Esophagus squamous epithelium (tissue), 5 donors: ENCODE measurements at regions not wholly inside any gene's neighbourhood (a gene's known extent, or its start where the extent isn't known, plus 50 kb on each side); places are given as distances from the start of the nearest gene placed in this dataset.
"Not testable (repeated sequence)": the region's sequence is repeated elsewhere in the genome, so short reads cannot be mapped to it uniquely, and the experiment has no call there.

Source experiments
- DNase-seq: peaks from one replicate; lab custom pipeline; 2025; lab: John Stamatoyannopoulos, UW
- H3K27ac ChIP-seq, 4 donors: fragments of 200-600 bp; sonication (generic); one replicate each; pipeline ENCODE4 v1.5.1; 2016 to 2019; ENCODE audit warnings: mild to moderate bottlenecking in 1 of 4
- H3K27me3 ChIP-seq, 4 donors: fragments of 200-600 bp; sonication (generic); 1 replicate in 3 of 4; 2 replicates in 1 of 4; pipeline versions ENCODE4 v1.5.1 to v1.6.0; 2017 to 2021; ENCODE audit warnings: antibody characterized with exemption in 1 of 4
- H3K36me3 ChIP-seq, 3 donors: fragments of 200-600 bp; sonication (generic); one replicate each; pipeline ENCODE4 v1.5.1; 2016 to 2019
- H3K4me1 ChIP-seq, 3 donors: fragments of 200-600 bp; sonication (generic); one replicate each; pipeline ENCODE4 v1.5.1; 2017 to 2019
- H3K4me3 ChIP-seq, 4 donors: fragments of 200-600 bp; sonication (generic); 1 replicate in 3 of 4; 2 replicates in 1 of 4; pipeline ENCODE4 v1.5.1; 2016 to 2019; ENCODE audit warnings: mild to moderate bottlenecking in 2 of 4, moderate library complexity in 1 of 4
- H3K9me3 ChIP-seq, 3 donors: fragments of 200-600 bp; sonication (generic); one replicate each; pipeline ENCODE4 v1.5.1; 2016 to 2019
- POLR2A ChIP-seq, 4 donors: fragments of 450-650 bp; IDR thresholded peaks; one replicate each; pipeline ENCODE4 v1.6.1; 2017; ENCODE audit warnings: antibody characterized with exemption in 4 of 4, mild to moderate bottlenecking in 4 of 4, moderate library complexity in 3 of 4
- WGBS, 2 donors: methylation state at CpG; one replicate each; pipeline ENCODE4 v1.1.5; 2018; 5-methylcytosine and 5-hydroxymethylcytosine counted together
- intact Hi-C: fragments of 100-400 bp; cut with DNase I; formaldehyde crosslinking; loops from one replicate; pipeline ENCODE4 v1.15.0; 2022
- TF ChIP-seq, protein P1 (sequence below), 6 experiments: fragments of 450-650 bp in 4 of 6; fragments of 200-600 bp in 2 of 6; sonication (generic) in 2 of 6; IDR thresholded peaks; one replicate each; pipeline ENCODE4 v1.5.1; 2016 to 2019; ENCODE audit warnings: antibody characterized with exemption in 6 of 6, mild to moderate bottlenecking in 4 of 6, moderate library complexity in 4 of 6
- donor health status: DM: yes; HTN: yes; CAD: no.

DNA sequence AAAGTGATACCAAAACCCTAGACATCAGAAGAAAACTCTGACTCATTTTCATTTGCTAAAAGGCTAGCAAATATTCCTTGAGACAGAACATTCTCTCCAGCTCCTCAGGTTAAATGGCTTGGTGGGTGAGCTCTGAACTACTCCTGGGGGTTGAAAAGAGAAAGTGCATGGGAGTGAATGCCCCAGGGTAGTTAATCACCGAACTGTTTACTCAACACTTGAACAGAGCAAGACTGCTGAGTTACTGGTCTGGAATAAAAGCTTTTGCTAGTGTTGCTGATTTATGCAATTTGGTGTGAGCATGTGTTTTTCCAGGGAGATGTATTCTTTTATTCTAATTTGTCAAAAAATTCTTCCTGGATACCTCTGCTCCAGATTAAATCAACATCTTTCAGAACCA, 88.3 kb upstream of the PRDM9 start:
- WGBS, 2 donors: 10 to 38% methylated on average over 1 of the region's 1 CpG

DNA sequence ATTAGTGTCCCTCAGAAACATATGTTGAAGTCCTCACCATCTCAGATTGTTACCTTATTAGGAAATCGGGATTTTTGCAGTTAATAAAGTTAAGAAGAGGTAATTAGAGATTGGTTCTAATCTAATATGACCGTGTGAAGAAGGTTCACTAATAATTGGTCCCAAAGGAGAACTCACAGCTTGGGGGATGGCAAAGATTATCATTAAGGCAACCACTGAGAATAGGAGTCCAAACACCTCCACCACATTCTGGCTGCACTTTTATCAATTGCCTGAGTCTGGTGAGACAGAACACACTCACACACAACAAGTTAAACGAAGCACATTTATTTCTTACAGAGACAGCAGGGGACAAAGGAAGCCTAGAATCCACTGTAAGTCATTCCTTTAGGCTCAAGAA, 94.9 kb upstream of the PRDM9 start:
- H3K4me1 ChIP-seq: no peaks in the 10 kb centered on the region
- intact Hi-C loops: no loop called here
- TF ChIP-seq, protein P1, sequence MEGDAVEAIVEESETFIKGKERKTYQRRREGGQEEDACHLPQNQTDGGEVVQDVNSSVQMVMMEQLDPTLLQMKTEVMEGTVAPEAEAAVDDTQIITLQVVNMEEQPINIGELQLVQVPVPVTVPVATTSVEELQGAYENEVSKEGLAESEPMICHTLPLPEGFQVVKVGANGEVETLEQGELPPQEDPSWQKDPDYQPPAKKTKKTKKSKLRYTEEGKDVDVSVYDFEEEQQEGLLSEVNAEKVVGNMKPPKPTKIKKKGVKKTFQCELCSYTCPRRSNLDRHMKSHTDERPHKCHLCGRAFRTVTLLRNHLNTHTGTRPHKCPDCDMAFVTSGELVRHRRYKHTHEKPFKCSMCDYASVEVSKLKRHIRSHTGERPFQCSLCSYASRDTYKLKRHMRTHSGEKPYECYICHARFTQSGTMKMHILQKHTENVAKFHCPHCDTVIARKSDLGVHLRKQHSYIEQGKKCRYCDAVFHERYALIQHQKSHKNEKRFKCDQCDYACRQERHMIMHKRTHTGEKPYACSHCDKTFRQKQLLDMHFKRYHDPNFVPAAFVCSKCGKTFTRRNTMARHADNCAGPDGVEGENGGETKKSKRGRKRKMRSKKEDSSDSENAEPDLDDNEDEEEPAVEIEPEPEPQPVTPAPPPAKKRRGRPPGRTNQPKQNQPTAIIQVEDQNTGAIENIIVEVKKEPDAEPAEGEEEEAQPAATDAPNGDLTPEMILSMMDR (IDR thresholded peaks at IDR 0.05): no peak
- TF ChIP-seq POLR2A (IDR thresholded peaks at IDR 0.05): no peak
- no peak overlapping the region for H3K27ac ChIP-seq
- no peaks in the 10 kb centered on the region for H3K27me3 ChIP-seq
- no peaks in the 10 kb centered on the region for H3K36me3 ChIP-seq
- WGBS, 2 donors: 48 to 51% methylated on average over 3 of the region's 3 CpGs
- H3K4me3 ChIP-seq: no peak overlapping the region
- no peak for DNase-seq
- H3K9me3 ChIP-seq: no peaks in the 10 kb centered on the region

More for the DNA sequence above, 88.3 kb upstream of the PRDM9 start:
- no peaks in the 10 kb centered on the region for H3K4me1 ChIP-seq
- no peaks in the 10 kb centered on the region for H3K9me3 ChIP-seq
- no peak overlapping the region for H3K4me3 ChIP-seq
- no peaks in the 10 kb centered on the region for H3K36me3 ChIP-seq
- DNase-seq: no peak
- intact Hi-C loops: no loop called here
- no peak overlapping the region for H3K27ac ChIP-seq
- TF ChIP-seq, protein P1 (IDR thresholded peaks at IDR 0.05): no peak
- TF ChIP-seq POLR2A (IDR thresholded peaks at IDR 0.05): no peak
- H3K27me3 ChIP-seq: no peaks in the 10 kb centered on the region

DNA sequence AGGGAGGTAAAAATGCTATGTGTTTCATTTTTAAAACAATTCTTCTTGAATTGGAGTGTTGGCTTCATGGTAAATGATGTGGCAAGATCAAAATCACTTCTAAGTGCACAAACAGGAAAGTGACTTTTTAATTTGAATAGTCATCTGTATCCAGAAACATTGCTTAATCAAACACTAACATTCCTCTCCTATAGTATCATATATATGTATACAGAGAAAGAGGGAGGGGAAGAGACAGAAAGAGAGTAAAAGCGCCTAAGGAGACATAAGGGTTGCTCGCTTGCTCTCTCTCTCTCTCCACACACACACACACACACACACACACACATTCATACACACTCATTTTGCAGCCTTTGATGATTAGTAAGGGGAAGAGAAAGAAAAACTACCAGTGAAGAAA, 95.4 kb upstream of the PRDM9 start:
- Histone ChIP-seq H3K27ac (no peak overlapping the region), H3K9me3 (no peaks in the 10 kb centered on the region), H3K4me1 (no peaks in the 10 kb centered on the region), H3K36me3 (no peaks in the 10 kb centered on the region), H3K27me3 (no peaks in the 10 kb centered on the region), H3K4me3 (no peak overlapping the region)
- intact Hi-C loops: no loop called here
- TF ChIP-seq, protein P1 (IDR thresholded peaks at IDR 0.05): no peak
- TF ChIP-seq POLR2A (IDR thresholded peaks at IDR 0.05): no peak
- no peak for DNase-seq
- WGBS, 2 donors: 37 to 58% methylated on average over 2 of the region's 2 CpGs

DNA sequence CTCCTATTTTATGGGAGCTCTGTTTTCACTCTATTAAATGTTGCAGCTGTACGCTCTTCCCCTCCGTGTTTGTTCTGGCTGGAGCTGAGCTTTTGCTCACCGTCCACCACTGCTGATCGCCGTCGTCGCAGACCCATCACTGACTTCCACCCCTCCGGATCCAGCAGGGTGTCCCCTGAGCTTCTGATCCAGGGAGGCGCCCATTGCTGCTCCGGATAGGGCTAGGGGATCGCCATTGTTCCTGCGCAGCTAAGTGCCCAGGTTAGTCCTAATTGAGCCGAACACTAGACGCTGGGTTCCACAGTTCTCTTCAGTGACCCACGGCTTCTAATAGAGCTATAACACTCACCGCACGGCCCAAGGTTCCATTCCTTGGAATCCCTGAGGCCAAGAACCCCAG, 96.2 kb upstream of the PRDM9 start:
- no peaks in the 10 kb centered on the region for H3K4me1 ChIP-seq
- intact Hi-C loops: no loop called here

DNA sequence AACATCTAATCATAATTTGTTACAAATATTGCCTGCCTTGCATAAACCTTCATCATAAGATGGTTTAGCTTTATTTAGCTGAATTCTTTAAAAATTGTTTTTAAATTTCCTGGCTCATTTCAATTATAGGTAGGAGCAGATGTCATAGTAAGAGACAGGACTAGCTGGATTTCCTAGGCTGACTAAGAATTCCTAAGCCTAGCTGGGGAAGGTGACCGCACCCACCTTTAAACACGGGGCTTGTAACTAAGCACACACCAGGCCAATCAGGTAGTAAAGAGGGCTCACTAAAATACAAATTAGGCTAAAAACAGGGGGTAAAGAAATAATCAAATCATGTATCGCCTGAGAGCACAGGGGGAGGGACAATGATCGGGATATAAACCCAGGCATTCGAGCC, 96.6 kb upstream of the PRDM9 start:
- DNase-seq, H3K9me3 ChIP-seq, H3K27ac ChIP-seq, H3K36me3 ChIP-seq, H3K4me1 ChIP-seq, H3K27me3 ChIP-seq, intact Hi-C loops, H3K4me3 ChIP-seq: not testable (repeated sequence)
- WGBS, 2 donors: 64 to 71% methylated on average over 5 of the region's 5 CpGs

More for the DNA sequence above, 96.2 kb upstream of the PRDM9 start:
- Histone ChIP-seq H3K27ac (no peak overlapping the region), H3K27me3 (no peaks in the 10 kb centered on the region), H3K9me3 (no peaks in the 10 kb centered on the region), H3K36me3 (no peaks in the 10 kb centered on the region), H3K4me3 (no peak overlapping the region)
- DNase-seq: no peak
- TF ChIP-seq POLR2A (IDR thresholded peaks at IDR 0.05): no peak
- TF ChIP-seq, protein P1 (IDR thresholded peaks at IDR 0.05): no peak
- 81 to 86% methylated on average over 15 to 17 of the region's 17 CpGs for WGBS, 2 donors
